PC-9 (cell line): ENCODE measurements at regions not wholly inside any gene's neighbourhood (a gene's known extent, or its start where the extent isn't known, plus 50 kb on each side); places are given as distances from the start of the nearest gene placed in this dataset.
A peak's percentile ranks its signal among the peaks of the same experiment; 100 is the strongest.

Experiments
- BruUV-seq: library from RNA; stranded (reverse); fragments of 400-500 nt; replicated peaks from 2 replicates; lab custom pipeline; 2021; lab: Mats Ljungman, UMichigan
- CTCF ChIA-PET: fragments of 300-600 bp; sonication (Branson Sonifier 250); formaldehyde crosslinking; loops from one replicate; lab custom pipeline; 2022; ENCODE audit warnings: antibody characterized with exemption; lab: Charles Lee
- POLR2A ChIA-PET: fragments of 300-600 bp; sonication (Branson Sonifier 250); formaldehyde crosslinking; loops from one replicate; lab custom pipeline; 2022; ENCODE audit warnings: antibody characterized with exemption; ENCODE audit not compliant: unreplicated experiment; lab: Charles Lee
- DNase-seq, 2 experiments: peaks; one replicate each; pipeline versions ENCODE4 v3.0.0 to v3.0.0-alpha.2; 2015 to 2022; ENCODE audit warnings: mixed read lengths in 1 of 2
- H2AFZ ChIP-seq: fragments of 200-600 bp; sonication (generic); 2 replicates; pipeline ENCODE4 v1.8.1; 2017; ENCODE audit warnings: antibody characterized with exemption
- H3F3A ChIP-seq: fragments of 200-600 bp; sonication (generic); 2 replicates; pipeline ENCODE4 v1.8.1; 2017; ENCODE audit warnings: antibody characterized with exemption, mild to moderate bottlenecking, low read depth; ENCODE audit not compliant: insufficient read depth
- H3K27ac ChIP-seq: fragments of 200-600 bp; sonication (generic); 2 replicates; pipeline ENCODE4 v1.6.1; 2016; ENCODE audit warnings: mixed run types
- H3K27me3 ChIP-seq: fragments of 200-600 bp; sonication (generic); 2 replicates; pipeline ENCODE4 v1.6.1; 2016; ENCODE audit warnings: low read depth, mixed run types; ENCODE audit not compliant: insufficient read depth
- H3K36me3 ChIP-seq: fragments of 200-600 bp; sonication (generic); 2 replicates; pipeline ENCODE4 v1.6.1; 2016; ENCODE audit warnings: low read depth, mixed run types
- H3K4me1 ChIP-seq: fragments of 200-600 bp; sonication (generic); replicated peaks from 2 replicates; pipeline ENCODE4 v1.6.1; 2016; ENCODE audit warnings: mixed run types; ENCODE audit not compliant: insufficient read depth
- H3K4me2 ChIP-seq: fragments of 200-600 bp; sonication (generic); 2 replicates; pipeline ENCODE4 v1.6.1; 2017; ENCODE audit warnings: mixed run types
- H3K4me3 ChIP-seq: fragments of 200-600 bp; sonication (generic); 2 replicates; pipeline ENCODE4 v1.6.1; 2016; ENCODE audit warnings: mixed run types
- H3K79me2 ChIP-seq: fragments of 200-600 bp; sonication (generic); 2 replicates; pipeline ENCODE4 v1.6.1; 2017; ENCODE audit warnings: low read depth, mixed run types
- H3K9me2 ChIP-seq: fragments of 200-600 bp; sonication (generic); 2 replicates; pipeline ENCODE4 v1.8.1; 2017; ENCODE audit warnings: mild to moderate bottlenecking; ENCODE audit not compliant: insufficient read depth
- H3K9me3 ChIP-seq: fragments of 200-600 bp; sonication (generic); 2 replicates; pipeline ENCODE4 v1.8.1; 2016; ENCODE audit warnings: low read depth; ENCODE audit not compliant: insufficient read depth
- H4K20me1 ChIP-seq: fragments of 200-600 bp; sonication (generic); 2 replicates; pipeline ENCODE4 v1.8.1; 2017; ENCODE audit not compliant: insufficient read depth
- CTCF ChIP-seq: fragments of 200-600 bp; sonication (generic); conservative IDR thresholded peaks from 2 replicates; pipeline ENCODE4 v1.6.1; 2017; ENCODE audit warnings: mixed run types, antibody characterized with exemption, mild to moderate bottlenecking, moderate library complexity
- EZH2 ChIP-seq: fragments of 200-600 bp; sonication (generic); IDR thresholded peaks from 2 replicates; pipeline ENCODE4 v1.8.0; 2017; ENCODE audit warnings: antibody characterized with exemption, low read depth
- intact Hi-C: fragments of 100-400 bp; cut with micrococcal nuclease; formaldehyde crosslinking; loops from one replicate; pipeline ENCODE4 v1.10.0; 2022; ENCODE audit not compliant: unreplicated experiment

- Histone ChIP-seq H3K4me3 (no peak overlapping the region; the same call in 1 of the 2 replicates), H2AFZ (no peak overlapping the region), H3F3A (peaks cover 4% of the 10 kb centered on the region; the same call in 1 of the 2 replicates), H3K27ac (no peak overlapping the region), H3K9me2 (no peaks in the 10 kb centered on the region), H3K9me3 (peaks cover under 1% of the 10 kb centered on the region; the same call in 1 of the 2 replicates), H3K79me2 (no peaks in the 10 kb centered on the region), H4K20me1 (no peaks in the 10 kb centered on the region), H3K36me3 (no peaks in the 10 kb centered on the region), H3K4me1 (peaks cover 18% of the 10 kb centered on the region), H3K4me2 (peak overlapping the region; percentile 51), H3K27me3 (no peaks in the 10 kb centered on the region)
- intact Hi-C loops = no loop called here
- TF ChIP-seq EZH2 = no peak
- TF ChIP-seq CTCF = no peak
- no peak for DNase-seq
- ChIA-PET POLR2A (no interaction called here), CTCF (no interaction called here)
- BruUV-seq = no TSS peak
These were observed 193.5 kb upstream of the PITRM1 start for GRCh38 chr10:3366043-3366442.

GRCh38 chr10:3365630-3366029 lies 193.0 kb upstream of the PITRM1 start:
- H3F3A ChIP-seq = peaks cover 4% of the 10 kb centered on the region; the same call in 1 of the 2 replicates
- no peak for TF ChIP-seq CTCF
- no peak for TF ChIP-seq EZH2
- H3K4me3 ChIP-seq = no peak overlapping the region; the same call in 1 of the 2 replicates
- no peaks in the 10 kb centered on the region for H3K27me3 ChIP-seq
- intact Hi-C loops = no loop called here
- peaks cover 18% of the 10 kb centered on the region for H3K4me1 ChIP-seq
- H3K4me2 ChIP-seq = peak overlapping the region; percentile 51
- H3K9me3 ChIP-seq = peaks cover 3% of the 10 kb centered on the region; the same call in 1 of the 2 replicates
- CTCF ChIA-PET = no interaction called here
- peak; percentile 1 to 79 for DNase-seq
- H3K79me2 ChIP-seq = no peaks in the 10 kb centered on the region
- H3K36me3 ChIP-seq = no peaks in the 10 kb centered on the region
- H2AFZ ChIP-seq = no peak overlapping the region
- H4K20me1 ChIP-seq = no peaks in the 10 kb centered on the region
- no peak overlapping the region for H3K27ac ChIP-seq
- H3K9me2 ChIP-seq = no peaks in the 10 kb centered on the region
- BruUV-seq = no TSS peak
- POLR2A ChIA-PET = no interaction called here

- no TSS peak for BruUV-seq
- Histone ChIP-seq H3K79me2 (no peaks in the 10 kb centered on the region), H3K4me2 (peak overlapping the region; percentile 51), H3K4me3 (no peak overlapping the region), H3K36me3 (no peaks in the 10 kb centered on the region), H3K9me3 (peaks cover 3% of the 10 kb centered on the region; the same call in 1 of the 2 replicates), H3K27ac (no peak overlapping the region), H3K9me2 (no peaks in the 10 kb centered on the region), H3F3A (peaks cover 4% of the 10 kb centered on the region; the same call in 1 of the 2 replicates), H3K4me1 (peaks cover 18% of the 10 kb centered on the region), H4K20me1 (no peaks in the 10 kb centered on the region), H3K27me3 (no peaks in the 10 kb centered on the region), H2AFZ (no peak overlapping the region)
- ChIA-PET POLR2A (no interaction called here), CTCF (no interaction called here)
- intact Hi-C loops = no loop called here
- no peak for TF ChIP-seq EZH2
- no peak for TF ChIP-seq CTCF
- DNase-seq = no peak
These were observed 192.3 kb upstream of the PITRM1 start for GRCh38 chr10:3364768-3365480.
